NCI-H2171 (cell line): ENCODE measurements at regions not wholly inside any gene's neighbourhood (a gene's known extent, or its start where the extent isn't known, plus 50 kb on each side); places are given as distances from the start of the nearest gene placed in this dataset.
"Not testable (repeated sequence)": the region's sequence is repeated elsewhere in the genome, so short reads cannot be mapped to it uniquely, and the experiment has no call there.

Source experiments
- DNase-seq: peaks from one replicate; lab custom pipeline; 2025; lab: John Stamatoyannopoulos, UW

DNA sequence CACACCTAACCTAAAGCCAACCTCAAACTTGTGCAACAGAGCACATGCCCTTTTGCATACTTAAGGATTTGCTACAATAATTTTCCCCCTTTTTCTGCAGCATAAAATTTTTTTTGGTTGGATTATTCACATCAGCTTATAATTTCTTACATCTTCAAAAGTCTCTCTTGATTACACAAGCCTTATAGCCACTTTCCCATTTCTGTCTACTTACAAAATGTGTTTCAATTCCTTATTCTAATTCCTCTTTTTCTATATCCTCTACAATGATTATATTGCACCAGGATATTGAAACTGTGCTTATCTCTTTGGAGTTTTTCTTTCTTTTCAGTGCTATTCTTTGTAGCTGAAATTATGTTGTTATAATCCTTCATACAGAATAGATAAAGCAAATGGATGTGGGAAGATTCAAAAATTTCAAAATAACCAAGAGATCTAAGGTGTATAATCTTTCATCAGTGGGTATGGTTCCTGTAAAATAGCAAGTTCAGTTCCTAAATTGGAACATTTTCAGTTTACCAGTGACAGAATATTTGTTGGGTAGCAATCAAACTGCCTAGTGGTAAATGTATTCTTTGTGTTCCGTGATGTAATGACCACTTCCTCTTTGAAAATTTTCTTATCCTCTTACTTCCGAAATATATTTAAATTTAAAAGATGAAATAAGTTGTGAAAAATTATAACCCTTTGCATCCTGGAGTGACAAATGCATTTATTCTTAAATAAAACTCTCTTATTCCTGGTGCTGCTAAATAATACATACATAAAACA is 386.8 kb upstream of the CHD1 start:
- DNase-seq = no peak

DNA sequence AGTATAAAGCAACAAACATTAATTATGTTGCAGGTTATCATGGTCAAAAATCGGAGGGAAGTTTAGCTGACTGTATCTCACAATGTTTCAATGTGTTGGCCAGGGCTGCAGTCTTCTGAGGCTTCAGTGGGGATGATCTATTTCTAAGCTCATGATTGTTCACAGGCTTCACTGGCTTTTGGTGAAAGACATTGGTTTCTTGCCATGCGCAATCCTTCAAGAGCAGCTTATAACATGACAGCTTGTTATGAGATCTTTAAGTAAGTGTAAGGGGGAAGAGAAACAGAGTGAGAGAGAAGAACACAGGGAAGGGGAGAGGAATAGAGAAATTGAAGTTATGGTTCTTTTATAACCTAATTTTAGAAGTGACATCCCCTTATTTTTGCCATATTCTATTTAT is 385.9 kb upstream of the CHD1 start:
- DNase-seq = no peak

DNA sequence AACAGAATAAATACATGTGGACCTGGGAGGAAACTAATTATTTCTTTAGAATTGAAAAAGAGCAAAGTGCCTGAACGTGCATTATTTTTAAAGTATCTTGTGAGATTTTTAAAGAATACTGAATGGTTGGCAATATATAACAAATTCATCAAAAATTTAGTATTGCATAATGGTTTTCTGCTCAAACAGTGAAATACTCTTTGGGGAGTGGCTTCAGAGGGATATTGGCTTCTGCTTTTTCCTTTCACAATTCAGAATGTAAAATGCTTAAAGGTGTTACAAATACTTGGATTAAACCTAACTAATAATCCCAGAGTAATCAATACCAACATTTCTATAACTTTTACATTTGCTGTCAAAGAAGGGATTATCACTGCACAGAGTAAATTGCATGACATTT is 379.3 kb upstream of the CHD1 start:
- DNase-seq = no peak

DNA sequence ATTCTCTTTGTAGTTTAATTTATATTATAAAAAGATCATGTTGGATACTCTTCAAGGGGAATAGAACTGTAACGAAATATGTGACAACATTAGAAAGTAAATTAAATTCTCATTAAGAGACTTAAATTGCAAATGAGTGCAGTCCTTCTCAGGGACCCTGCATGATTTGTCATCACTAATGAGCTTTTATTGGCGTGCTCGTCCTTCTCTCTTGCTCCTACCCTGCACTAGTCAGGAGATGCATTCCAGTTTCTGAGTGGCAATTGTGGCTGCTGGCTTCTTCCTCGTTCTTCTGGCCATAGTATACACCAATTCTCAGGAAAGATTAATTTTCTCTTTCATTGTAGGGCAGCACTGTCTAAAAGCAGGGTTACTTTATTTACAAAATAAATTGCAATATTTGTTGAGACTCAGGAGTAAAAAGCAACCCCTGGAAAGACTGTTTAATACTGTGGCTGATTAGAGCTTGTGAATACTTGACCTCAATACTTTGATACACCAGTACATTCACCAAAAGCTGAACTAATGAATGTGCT is 376.3 kb upstream of the CHD1 start:
- no peak for DNase-seq

DNA sequence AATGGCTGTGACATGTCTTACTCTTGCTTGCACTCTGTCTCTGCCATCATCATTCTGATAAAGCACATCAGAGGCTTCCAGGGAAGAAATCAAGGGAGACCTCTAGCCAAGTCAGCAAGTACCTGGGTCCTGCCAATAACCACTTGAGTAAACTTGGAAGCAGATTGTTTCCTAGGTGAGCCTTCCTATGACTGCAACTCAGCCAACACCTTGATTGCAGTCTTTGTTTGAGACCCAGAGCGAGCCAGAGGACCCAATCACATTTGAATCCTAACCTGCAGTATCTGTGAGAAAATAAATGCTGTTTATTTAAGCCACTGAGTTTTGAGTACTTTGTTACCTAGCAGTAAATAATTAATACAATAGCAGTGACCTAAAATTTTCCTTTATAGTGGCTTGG is 356.8 kb upstream of the CHD1 start:
- DNase-seq = no peak

DNA sequence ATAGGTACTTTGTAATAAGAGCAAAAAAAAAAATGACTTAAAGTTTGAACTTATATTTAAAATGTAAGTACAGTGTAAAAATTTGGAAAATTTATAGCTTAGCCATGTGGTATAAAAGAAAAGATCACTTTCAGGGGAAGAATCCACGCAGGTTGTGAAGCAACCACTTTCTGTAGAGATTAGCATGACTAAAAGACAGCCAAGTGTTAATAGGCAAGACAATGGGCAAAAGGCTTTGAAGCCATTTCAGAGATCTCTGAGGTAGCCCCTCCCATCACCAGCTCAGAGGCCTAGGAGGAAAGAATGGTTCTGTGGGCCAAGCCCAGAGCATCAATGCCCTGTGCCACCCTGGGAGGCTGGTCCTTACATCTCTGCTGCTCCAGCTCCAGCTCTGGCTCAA is 346.3 kb upstream of the CHD1 start:
- no peak for DNase-seq

DNA sequence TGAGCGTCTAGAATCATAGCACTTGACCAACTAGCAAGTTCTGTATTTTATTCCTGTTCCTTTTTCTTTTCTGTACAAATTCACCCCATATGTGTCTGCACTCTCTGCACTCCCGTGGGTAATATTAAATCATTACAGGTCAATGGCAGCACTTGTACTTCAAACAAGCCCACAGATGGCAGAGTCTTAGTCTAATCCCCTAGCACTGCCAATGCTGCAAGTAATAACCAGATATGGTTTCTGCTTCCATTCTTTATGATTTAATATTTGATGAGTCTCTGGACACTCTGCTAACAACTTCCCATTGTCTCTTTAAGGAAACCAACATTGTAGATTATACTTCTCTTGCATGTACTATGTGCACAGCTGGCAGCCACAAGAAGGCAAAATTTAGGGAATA is 343.8 kb upstream of the CHD1 start:
- DNase-seq = no peak

DNA sequence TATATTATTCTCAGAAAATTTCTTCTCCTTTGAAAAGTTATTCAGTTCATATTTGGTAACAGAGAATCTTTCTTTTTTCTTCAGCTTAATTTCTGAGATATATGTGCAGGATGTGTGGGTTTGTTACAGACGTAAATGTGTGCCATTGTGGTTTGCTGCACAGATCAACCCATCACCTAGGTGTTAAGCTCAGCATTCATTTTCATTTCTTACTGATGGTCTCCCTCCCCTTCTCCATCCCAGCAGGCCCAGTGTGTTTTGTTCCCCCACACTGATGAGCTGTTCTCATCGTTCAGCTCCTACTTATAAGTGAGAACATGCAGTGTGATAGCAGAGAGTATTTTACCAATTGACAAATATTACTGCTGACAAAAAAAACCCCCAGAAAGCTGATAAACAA is 330.0 kb upstream of the CHD1 start:
- no peak for DNase-seq

DNA sequence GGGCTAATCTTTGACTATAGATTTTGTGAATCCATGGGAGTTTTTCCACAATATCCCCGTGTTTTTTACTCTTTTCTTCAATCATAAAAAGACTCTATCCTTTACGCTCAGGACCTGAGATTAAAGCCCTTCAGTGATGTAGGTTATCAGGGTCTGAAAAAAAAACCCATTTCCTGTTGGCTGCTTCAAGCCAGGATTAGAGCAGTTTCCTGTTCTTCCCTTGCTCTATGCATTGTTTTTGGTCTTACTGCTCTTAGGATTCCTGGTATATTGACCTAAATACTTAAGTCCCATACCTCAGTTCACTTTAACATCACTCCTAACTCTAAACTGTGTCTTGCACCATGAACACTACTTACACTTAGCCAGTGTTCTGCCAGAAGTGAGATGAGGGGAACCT is 319.3 kb upstream of the CHD1 start:
- no peak for DNase-seq

DNA sequence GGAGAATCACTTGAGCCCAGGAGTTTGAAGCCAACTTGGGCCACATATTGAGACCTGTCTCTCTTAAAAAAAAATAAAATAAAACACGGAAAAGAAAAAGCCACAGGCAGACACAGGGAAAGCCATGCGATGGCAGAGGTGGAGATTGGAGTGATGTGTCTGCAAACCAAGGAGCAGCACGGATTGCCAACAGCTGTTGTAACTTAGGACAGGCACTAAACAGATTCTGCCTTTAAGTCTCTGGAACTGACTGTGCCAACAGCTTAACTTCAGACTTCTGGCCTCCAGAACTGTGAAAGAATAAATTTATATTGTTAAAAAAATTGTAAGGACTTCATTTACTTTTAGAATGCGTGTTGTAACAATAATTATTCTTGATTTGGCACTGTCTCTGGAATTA is 318.5 kb upstream of the CHD1 start:
- DNase-seq = no peak

DNA sequence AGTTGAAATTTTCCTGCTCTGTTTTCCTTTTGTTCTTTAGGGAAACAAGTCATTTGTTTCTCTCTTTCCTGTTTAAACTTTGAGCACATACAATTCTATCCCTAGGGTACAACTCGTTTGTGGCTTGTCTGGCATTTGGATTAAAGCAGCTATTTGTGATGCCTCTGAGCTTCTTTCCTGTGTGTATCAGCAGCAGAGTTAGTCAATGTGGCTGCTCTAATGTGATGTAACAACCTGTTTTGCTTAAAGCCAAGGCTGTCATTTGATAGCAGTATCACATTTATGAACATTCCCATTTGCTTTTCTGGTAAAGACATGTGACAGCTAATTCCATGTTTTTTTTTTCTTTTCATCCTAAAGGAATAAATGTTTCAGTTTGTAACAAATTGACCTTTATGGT is 314.3 kb upstream of the CHD1 start:
- DNase-seq = no peak

DNA sequence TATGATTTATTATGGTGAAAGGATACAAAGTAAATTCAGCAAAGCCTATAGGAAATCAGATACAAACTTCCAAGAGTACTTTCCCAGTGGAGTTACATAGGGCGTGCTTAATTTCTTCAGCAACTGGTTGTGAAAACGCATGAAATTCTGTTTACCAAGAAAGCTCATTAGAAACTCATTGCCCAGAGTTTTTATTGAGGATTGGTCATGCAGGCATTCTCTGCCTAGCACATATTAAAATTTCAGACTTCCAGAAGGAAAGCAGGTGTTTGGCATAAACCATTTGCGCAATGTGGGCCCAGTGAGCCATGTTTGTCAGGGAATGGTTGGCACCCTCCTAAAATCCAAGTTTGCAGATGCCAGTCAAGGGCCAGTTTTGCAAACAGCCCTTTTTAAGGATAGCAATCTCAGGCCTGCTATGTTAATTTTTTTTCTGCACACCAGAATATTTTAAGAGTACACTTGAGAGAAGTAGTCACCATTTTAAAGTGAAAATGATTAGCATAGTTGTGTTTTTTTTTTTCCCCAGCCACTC is 311.1 kb upstream of the CHD1 start:
- no peak for DNase-seq

DNA sequence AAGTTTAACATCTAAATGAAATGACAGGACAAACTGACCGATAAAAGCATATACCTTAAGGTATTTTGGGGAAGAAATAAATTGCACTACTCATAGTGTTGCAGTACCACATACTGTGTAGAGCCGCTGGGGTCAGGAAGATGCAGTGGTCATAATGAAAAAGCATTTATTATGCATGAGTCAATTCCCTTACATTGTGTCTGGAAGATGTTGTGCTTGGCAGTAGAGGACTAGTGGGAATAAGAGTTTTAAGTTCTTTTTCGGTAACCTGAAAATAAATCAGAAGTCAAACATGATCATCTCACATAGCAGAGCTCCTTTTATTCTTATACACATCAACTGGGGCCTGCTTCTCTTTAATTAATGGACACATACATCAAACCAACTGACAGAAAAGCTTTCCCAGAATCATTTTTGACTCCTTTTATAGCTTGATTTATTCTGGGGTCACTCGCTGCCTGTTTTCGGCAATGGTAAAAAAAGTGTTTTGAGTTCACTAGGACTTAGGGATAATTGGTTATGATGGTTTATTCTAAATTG is 262.5 kb upstream of the CHD1 start:
- no peak for DNase-seq

DNA sequence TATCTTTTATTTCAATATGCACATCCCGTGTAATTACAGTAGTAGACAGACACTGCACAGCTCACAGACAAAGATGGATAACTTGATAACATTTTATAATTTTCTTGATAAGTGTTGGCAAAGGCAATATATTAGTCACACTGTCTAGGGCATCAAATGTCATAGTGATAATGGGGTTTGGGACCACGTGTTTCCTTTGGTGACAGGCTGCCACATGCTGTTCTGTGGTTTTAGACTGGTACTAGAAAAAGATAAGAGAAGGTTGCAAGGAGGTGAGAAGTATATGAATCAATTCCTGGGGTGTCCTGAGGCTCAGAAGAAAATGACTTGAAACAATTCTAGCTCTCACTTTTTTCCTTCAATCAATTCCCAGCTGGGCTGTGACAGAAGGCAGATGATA is 258.8 kb upstream of the CHD1 start:
- DNase-seq = no peak

DNA sequence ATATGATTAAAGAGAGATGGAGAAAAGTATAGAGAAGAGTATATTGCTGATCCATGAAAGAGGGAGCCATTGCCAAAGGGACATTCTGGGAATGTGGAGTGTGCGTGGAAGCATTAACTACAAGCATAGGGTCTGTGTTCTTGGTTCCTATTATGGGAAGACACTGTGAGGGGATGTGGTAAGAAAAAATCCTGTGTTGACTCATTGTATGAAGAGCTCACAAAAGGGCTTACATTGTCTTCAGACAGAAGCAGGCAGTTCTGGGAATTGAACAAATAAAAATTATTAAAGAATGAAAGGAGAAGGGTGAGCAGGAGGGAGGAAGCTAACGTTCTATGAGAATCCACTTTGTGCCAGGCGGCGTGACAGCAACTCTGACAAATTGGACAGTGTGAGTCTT is 250.4 kb upstream of the CHD1 start:
- DNase-seq = no peak

DNA sequence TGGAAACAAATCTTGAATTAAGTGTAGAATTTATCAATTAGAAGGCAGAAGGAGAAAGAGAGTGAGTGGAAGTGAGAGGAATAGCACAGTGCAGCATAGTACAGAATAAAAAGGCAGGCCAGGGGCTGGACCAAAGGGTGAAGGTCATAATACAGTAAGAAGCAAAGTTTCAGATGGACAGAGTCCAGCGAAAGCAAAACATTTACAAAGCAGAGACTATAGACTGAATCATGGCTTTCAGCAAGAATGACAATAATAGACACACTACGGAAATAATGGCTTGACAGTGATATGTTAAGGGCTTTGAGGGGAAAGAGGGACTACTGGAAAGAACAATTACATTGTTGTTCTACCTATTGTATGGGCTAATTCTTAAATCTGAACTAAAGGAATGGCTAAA is 249.0 kb upstream of the CHD1 start:
- DNase-seq = no peak

DNA sequence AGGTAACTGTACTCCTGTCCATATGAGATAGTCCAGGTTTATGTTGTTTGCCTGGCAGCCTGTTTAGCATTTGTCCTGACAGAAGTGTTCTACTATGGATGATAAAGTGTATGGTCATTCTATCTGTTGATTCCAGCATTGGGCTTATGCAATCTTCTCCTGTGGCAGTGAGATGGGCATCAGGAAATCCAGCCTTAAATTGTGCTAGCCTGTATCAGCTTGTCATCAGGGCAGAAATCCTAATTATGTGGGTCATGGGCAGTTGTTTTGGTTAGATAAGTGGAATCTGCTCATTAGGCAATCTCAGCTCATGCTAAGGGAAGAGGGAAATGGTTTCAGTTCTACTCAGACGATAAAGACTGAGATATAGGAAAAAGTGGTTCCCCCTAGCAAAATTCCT is 247.4 kb upstream of the CHD1 start:
- no peak for DNase-seq

DNA sequence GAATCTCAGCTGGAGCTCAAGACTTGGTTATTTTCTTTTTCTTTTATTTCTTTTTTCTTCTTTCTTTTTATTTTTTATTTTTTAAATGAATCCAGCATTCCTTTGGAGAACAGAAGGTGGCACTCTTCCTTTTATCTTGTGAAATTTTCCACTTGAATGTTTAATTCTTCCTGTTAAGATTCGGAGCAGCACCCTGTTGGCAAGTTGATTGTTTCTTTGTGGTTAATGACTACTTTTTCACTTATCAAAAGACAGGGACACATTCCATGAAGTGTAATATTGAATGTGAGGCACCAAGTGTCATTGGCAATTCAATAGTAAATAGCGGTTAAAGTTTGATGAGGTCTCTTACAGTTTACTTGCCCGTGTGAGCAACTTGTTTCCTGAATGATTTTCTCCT is 240.5 kb upstream of the CHD1 start:
- no peak for DNase-seq

DNA sequence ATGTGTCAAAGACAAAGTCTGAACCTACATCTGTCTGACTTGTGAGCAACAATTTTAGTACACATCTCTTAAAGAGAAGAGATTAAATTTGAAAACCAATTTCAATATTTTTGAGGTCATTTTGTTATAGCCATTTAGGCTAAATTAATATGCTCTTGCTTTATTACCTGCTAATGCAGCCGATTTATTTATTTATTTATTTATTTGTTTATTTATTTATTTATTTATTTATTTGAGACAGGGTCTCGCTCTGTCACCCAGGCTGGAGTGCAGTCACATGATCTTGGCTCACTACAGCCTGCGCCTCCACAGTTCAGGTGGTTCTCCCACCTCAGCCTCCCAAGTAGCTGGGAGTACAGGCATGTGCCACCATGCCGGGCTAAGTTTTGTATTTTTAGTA is 232.7 kb upstream of the CHD1 start:
- not testable (repeated sequence) for DNase-seq

DNA sequence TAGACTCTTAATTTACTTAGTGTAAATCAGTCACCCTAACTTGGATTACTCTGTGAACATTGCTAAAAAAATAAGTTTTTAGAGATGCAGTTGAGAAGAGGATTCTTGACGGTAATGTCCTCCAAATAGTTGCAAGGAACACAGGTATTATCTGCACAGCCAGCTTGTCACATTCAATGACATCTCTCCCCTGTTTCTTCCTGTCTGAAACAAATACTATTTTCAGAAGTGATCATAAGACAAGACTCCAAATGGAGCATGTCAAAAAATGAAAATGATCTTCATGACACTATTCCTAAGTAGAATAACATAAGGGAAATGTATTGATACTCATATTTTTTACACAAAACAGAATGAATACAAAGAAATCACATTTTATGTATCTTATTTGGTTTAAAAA is 227.9 kb upstream of the CHD1 start:
- DNase-seq = no peak

DNA sequence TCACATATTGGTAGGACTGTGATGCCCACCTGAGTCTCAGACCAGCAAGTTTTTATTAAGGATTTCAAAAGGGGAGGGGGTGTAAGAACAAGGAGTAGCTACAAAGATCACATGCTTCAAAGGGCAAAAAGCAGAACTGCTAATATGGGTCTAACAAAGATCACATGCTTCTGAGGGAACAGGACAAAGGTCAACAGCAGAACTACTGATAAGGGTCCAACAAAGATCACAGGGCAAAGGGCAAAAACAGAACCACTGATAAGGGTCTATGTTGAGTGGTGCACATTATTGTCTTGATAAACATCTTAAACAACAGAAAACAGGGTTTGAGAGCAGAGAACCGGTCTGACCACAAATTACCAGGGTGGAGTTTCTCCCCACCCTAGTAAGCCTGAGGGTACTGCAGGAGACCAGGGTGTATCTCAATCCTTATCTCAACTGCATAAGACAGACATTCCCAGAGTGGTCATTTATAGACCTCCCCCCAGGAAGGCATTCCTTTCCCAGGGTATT is 214.5 kb upstream of the CHD1 start:
- not testable (repeated sequence) for DNase-seq

DNA sequence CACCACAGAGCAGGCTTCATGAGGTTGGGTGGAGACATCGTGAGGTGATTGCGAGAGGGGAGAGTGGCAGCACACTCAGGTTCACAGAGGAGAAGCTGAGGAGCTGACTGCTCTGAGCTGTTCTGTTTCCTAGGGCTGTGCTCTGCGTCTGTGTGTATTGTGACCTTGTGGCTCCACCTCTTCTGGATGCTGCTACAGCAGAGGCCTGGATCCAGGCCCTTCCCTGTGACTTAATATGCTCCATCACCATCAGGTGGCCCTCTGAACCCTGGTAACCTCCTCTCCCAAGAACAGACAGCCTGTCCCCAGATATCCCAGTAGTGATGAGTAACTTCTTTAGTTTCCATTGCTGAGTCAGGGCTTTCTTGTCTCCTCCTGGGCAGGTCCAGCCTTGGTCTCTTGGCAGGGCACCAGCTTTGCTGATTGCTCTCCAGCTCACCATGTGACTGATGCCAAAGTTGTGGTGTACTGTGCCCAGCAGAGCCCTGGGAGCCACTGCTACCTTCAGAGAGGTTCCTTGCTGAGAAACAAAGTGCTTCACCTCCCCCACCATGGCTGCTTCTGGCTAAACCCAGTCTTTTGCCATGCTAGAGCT is 212.8 kb upstream of the CHD1 start:
- no peak for DNase-seq

DNA sequence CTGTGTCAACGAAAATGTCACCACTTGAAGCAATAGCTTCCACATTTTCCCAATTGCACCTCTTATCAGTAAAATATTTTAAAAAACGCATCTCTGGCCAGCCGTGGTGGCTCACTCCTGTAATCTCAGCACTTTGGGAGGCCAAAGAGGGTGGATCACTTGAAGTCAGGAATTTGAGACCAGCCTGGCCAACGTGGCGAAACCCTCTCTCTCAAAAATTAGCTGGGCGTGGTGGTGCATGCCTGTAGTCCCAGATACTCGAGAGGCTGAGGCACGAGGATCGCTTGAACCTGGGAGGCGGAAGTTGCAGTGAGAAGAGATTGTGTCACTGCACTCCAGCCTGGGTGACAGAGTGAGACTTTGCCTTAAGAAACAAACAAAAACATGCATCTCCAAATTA is 210.1 kb upstream of the CHD1 start:
- no peak for DNase-seq
